ENCODE measurements at regions not wholly inside any gene's neighbourhood (a gene's known extent, or its start where the extent isn't known, plus 50 kb on each side); places are given as distances from the start of the nearest gene placed in this dataset.

DNA sequence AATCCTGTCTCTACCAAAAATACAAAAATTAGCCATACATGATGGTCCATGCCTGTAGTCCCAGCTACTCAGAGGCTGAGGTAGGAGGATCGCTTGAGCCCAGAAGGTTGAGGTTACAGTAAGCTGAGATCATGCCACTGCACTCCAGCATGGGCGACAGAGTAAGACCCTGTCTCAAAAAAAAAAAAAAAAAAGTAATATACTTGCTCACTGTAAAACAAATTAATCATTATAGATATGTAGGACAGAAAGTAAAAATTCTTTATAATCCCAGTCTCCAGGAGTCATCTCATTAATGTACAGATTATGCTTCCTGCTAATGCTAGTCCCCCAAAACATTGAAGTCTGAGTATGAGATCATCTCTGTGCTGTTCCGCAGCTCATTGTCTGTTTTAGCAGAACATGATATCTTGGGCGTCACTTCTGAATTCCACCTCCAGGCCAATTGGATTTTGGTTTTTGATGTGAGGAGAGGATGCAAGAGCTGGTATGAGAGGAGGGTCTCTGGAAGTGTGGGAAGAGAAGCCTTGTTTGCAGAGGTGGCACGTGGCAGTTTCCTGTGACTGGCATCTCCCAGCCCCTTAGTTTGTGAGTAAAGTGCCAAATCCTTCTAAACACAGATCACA is 75.4 kb upstream of the NPAS1 start:
- no peak overlapping the region for H2AFZ ChIP-seq (ENCODE audit: low read length)
- H3K36me3 ChIP-seq (ENCODE audit: insufficient read depth, low read length), result peaks cover 52% of the 10 kb centered on the region; the same call in 1 of the 2 replicates
- POLR2A ChIA-PET, result interaction anchor here (0.7 kb wide), 1 partner anchor 63 kb away, joined by 3 read pairs; no protein-coding TSS in a partner anchor
- no peak overlapping the region for H3K4me2 ChIP-seq (ENCODE audit: low read length)
- H3K4me3 ChIP-seq (ENCODE audit: low read depth, low read length, poor library complexity, severe bottlenecking), result no peak overlapping the region
- BruUV-seq (replicated peaks), result no TSS peak
- H3K9me3 ChIP-seq (ENCODE audit: low read length), result no peaks in the 10 kb centered on the region
- no peak for DNase-seq (ENCODE audit: low spot score)
- no peaks in the 10 kb centered on the region for H3K79me2 ChIP-seq (ENCODE audit: insufficient read depth, low read depth, low read length)
- H3K27ac ChIP-seq (ENCODE audit: low read depth, low read length, poor library complexity, severe bottlenecking), result no peak overlapping the region
- CTCF ChIA-PET (ENCODE audit: unreplicated experiment), result no interaction called here
- TF ChIP-seq, protein P1, sequence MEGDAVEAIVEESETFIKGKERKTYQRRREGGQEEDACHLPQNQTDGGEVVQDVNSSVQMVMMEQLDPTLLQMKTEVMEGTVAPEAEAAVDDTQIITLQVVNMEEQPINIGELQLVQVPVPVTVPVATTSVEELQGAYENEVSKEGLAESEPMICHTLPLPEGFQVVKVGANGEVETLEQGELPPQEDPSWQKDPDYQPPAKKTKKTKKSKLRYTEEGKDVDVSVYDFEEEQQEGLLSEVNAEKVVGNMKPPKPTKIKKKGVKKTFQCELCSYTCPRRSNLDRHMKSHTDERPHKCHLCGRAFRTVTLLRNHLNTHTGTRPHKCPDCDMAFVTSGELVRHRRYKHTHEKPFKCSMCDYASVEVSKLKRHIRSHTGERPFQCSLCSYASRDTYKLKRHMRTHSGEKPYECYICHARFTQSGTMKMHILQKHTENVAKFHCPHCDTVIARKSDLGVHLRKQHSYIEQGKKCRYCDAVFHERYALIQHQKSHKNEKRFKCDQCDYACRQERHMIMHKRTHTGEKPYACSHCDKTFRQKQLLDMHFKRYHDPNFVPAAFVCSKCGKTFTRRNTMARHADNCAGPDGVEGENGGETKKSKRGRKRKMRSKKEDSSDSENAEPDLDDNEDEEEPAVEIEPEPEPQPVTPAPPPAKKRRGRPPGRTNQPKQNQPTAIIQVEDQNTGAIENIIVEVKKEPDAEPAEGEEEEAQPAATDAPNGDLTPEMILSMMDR (conservative IDR thresholded peaks at IDR 0.05; ENCODE audit: low read length), result no peak
- TF ChIP-seq EZH2phosphoT487 (IDR thresholded peaks at IDR 0.05; ENCODE audit: borderline replicate concordance, low read depth, low read length), result no peak
- no peaks in the 10 kb centered on the region for H4K20me1 ChIP-seq (ENCODE audit: insufficient read depth, low read length)
- no peaks in the 10 kb centered on the region for H3K9me2 ChIP-seq (ENCODE audit: insufficient read depth, low read length)
- intact Hi-C loops (cut with micrococcal nuclease; ENCODE audit: unreplicated experiment), result no loop called here
- no peaks in the 10 kb centered on the region for H3K4me1 ChIP-seq (ENCODE audit: insufficient read depth, low read length, poor library complexity, severe bottlenecking)

DNA sequence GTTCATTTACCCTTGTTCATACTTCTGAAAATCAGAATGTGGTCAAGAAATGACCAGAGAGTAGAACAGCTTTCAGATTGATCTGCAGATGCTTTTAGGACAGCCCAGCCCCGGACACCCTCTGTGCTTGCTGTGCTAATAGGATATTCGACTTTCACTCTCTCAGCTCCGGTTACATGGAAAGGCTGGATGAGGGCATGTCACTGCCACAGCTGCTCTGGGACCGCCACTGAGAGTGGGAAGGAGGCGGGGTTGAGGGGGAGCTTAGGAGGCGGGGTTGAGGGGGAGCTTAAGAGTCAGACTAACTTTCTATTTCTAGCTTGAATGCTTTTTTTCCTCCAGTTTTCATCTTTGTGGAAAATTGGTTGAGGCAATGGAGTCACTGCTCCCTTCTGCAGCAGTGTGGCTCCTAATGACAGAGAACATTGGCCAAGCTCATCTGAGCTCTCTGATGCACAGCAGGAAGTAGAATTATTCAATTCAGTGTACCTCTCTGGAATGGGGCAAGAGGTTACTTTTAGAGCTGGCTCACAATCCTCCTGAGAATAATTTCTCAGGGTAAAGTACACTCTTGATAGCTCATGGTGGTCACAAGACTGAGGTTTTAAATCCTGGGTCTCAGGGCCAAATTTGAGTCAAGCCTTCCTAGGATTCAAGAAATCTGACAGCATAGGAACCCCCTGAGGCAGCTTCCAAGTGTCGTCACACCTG is 74.6 kb upstream of the NPAS1 start:
- Histone ChIP-seq H3K9me2 (ENCODE audit: insufficient read depth, low read length) (no peaks in the 10 kb centered on the region), H3K36me3 (ENCODE audit: insufficient read depth, low read length) (peaks cover 52% of the 10 kb centered on the region; the same call in 1 of the 2 replicates), H3K9me3 (ENCODE audit: low read length) (no peaks in the 10 kb centered on the region), H4K20me1 (ENCODE audit: insufficient read depth, low read length) (no peaks in the 10 kb centered on the region), H3K4me1 (ENCODE audit: insufficient read depth, low read length, poor library complexity, severe bottlenecking) (no peaks in the 10 kb centered on the region), H3K79me2 (ENCODE audit: insufficient read depth, low read depth, low read length) (no peaks in the 10 kb centered on the region), H3K27ac (ENCODE audit: low read depth, low read length, poor library complexity, severe bottlenecking) (no peak overlapping the region), H3K4me2 (ENCODE audit: low read length) (no peak overlapping the region), H3K4me3 (ENCODE audit: low read depth, low read length, poor library complexity, severe bottlenecking) (no peak overlapping the region), H2AFZ (ENCODE audit: low read length) (no peak overlapping the region)
- DNase-seq (ENCODE audit: low spot score), result no peak
- TF ChIP-seq, protein P1 (conservative IDR thresholded peaks at IDR 0.05; ENCODE audit: low read length), result no peak
- no peak for TF ChIP-seq EZH2phosphoT487 (IDR thresholded peaks at IDR 0.05; ENCODE audit: borderline replicate concordance, low read depth, low read length)
- CTCF ChIA-PET (ENCODE audit: unreplicated experiment), result no interaction called here
- no TSS peak for BruUV-seq (replicated peaks)
- intact Hi-C loops (cut with micrococcal nuclease; ENCODE audit: unreplicated experiment), result no loop called here
- POLR2A ChIA-PET, result interaction anchor here (0.6 to 0.7 kb wide), 4 partner anchors 18 to 395 kb away, joined by 3 to 4 read pairs (median 3); no protein-coding TSS in a partner anchor

All from OCI-LY7 (cell line).